ENCODE measurements at regions not wholly inside any gene's neighbourhood (a gene's known extent, or its start where the extent isn't known, plus 50 kb on each side); places are given as distances from the start of the nearest gene placed in this dataset.

GRCh38 chr5:133845271-133845670 is 123.2 kb downstream of the C5orf15 start:
- no peak for TF ChIP-seq YY1 (IDR thresholded peaks at IDR 0.05; ENCODE audit: low read depth)
- no peak for TF ChIP-seq RAD21 (IDR thresholded peaks at IDR 0.05; ENCODE audit: low read depth)
- no peak for TF ChIP-seq TAF1 (IDR thresholded peaks at IDR 0.05; ENCODE audit: low read depth)
- TF ChIP-seq EP300 (IDR thresholded peaks at IDR 0.05; ENCODE audit: borderline replicate concordance): no peak
- TF ChIP-seq MAX (IDR thresholded peaks at IDR 0.05): no peak
- no peak for TF ChIP-seq REST (IDR thresholded peaks at IDR 0.05; ENCODE audit: low read depth)
- no peak for TF ChIP-seq ZBTB7A (IDR thresholded peaks at IDR 0.05; ENCODE audit: low read depth)
